Left ventricle myocardium inferior (tissue), 1 donor: ENCODE measurements at regions not wholly inside any gene's neighbourhood (a gene's known extent, or its start where the extent isn't known, plus 50 kb on each side); places are given as distances from the start of the nearest gene placed in this dataset.
"Not testable (repeated sequence)": the region's sequence is repeated elsewhere in the genome, so short reads cannot be mapped to it uniquely, and the experiment has no call there.

Experiments used
- DNase-seq: peaks from one replicate; pipeline ENCODE4 v3.0.0-alpha.2; 2020
- H3K27ac ChIP-seq: fragments of 200-600 bp; replicated peaks from 2 replicates; pipeline ENCODE4 v1.8.0; 2021
- H3K27me3 ChIP-seq: fragments of 200-600 bp; 2 replicates; pipeline ENCODE4 v1.8.0; 2021; ENCODE audit warnings: low read depth
- H3K36me3 ChIP-seq: fragments of 200-600 bp; 2 replicates; pipeline ENCODE4 v1.8.0; 2021
- H3K4me1 ChIP-seq: fragments of 200-600 bp; 2 replicates; pipeline ENCODE4 v1.8.0; 2021
- H3K4me3 ChIP-seq: fragments of 200-600 bp; 2 replicates; pipeline ENCODE4 v1.8.0; 2021; ENCODE audit warnings: mild to moderate bottlenecking, moderate library complexity
- H3K9me3 ChIP-seq: fragments of 200-600 bp; replicated peaks from 2 replicates; pipeline ENCODE4 v1.8.0; 2021
- CTCF ChIP-seq: fragments of 200-600 bp; IDR thresholded peaks from 2 replicates; pipeline ENCODE4 v1.8.0; 2021; ENCODE audit warnings: antibody characterized with exemption, mild to moderate bottlenecking, borderline replicate concordance
- intact Hi-C: fragments of 100-400 bp; cut with micrococcal nuclease; formaldehyde crosslinking; loops from one replicate; pipeline ENCODE4 v1.11.0; 2022
- donor health status: DM: no; HTN: yes; CAD: no; lungs with severe emphysema.

GRCh38 chr10:63819753-63820329, 298.6 kb downstream of the REEP3 start:
- Histone ChIP-seq H3K4me1 (no peaks in the 10 kb centered on the region), H3K4me3 (no peak overlapping the region), H3K27ac (no peak overlapping the region), H3K36me3 (no peaks in the 10 kb centered on the region), H3K27me3 (no peaks in the 10 kb centered on the region), H3K9me3 (peaks cover 25% of the 10 kb centered on the region)
- TF ChIP-seq CTCF = peak; percentile 83
- DNase-seq = peak; percentile 71
- intact Hi-C loops = no loop called here

GRCh38 chr10:63822496-63822895, 301.3 kb downstream of the REEP3 start:
- no peaks in the 10 kb centered on the region for H3K4me1 ChIP-seq
- H3K36me3 ChIP-seq = no peaks in the 10 kb centered on the region
- H3K9me3 ChIP-seq = peaks cover 18% of the 10 kb centered on the region
- H3K4me3 ChIP-seq = no peak overlapping the region
- H3K27ac ChIP-seq = no peak overlapping the region
- no peak for TF ChIP-seq CTCF
- no peaks in the 10 kb centered on the region for H3K27me3 ChIP-seq
- no peak for DNase-seq
- intact Hi-C loops = no loop called here

GRCh38 chr10:63825111-63825510, 303.9 kb downstream of the REEP3 start:
- Histone ChIP-seq H3K27ac (no peak overlapping the region), H3K4me1 (no peaks in the 10 kb centered on the region), H3K27me3 (peaks cover 10% of the 10 kb centered on the region), H3K4me3 (no peak overlapping the region), H3K36me3 (no peaks in the 10 kb centered on the region), H3K9me3 (peaks cover 18% of the 10 kb centered on the region)
- DNase-seq = no peak
- TF ChIP-seq CTCF = no peak
- intact Hi-C loops = no loop called here

- intact Hi-C loops = no loop called here
- Histone ChIP-seq H3K36me3 (no peaks in the 10 kb centered on the region), H3K9me3 (peaks cover 18% of the 10 kb centered on the region), H3K4me3 (no peak overlapping the region), H3K27ac (no peak overlapping the region), H3K4me1 (no peaks in the 10 kb centered on the region), H3K27me3 (peaks cover 10% of the 10 kb centered on the region)
- no peak for TF ChIP-seq CTCF
- no peak for DNase-seq
These were observed 304.6 kb downstream of the REEP3 start for GRCh38 chr10:63825766-63826165.

GRCh38 chr10:63827018-63827417, 305.8 kb downstream of the REEP3 start:
- H3K4me1 ChIP-seq, DNase-seq, H3K4me3 ChIP-seq, H3K36me3 ChIP-seq, H3K27ac ChIP-seq, intact Hi-C loops: not testable (repeated sequence)
- peaks cover 18% of the 10 kb centered on the region for H3K9me3 ChIP-seq
- H3K27me3 ChIP-seq = peaks cover 10% of the 10 kb centered on the region

GRCh38 chr10:63829020-63829419, 307.8 kb downstream of the REEP3 start:
- H3K4me3 ChIP-seq = no peak overlapping the region
- intact Hi-C loops = no loop called here
- H3K27me3 ChIP-seq = peaks cover 10% of the 10 kb centered on the region
- no peaks in the 10 kb centered on the region for H3K9me3 ChIP-seq
- no peak for DNase-seq
- no peaks in the 10 kb centered on the region for H3K4me1 ChIP-seq
- H3K27ac ChIP-seq = no peak overlapping the region
- no peaks in the 10 kb centered on the region for H3K36me3 ChIP-seq
- TF ChIP-seq CTCF = no peak
